NCI-H2081 (cell line): ENCODE measurements at regions not wholly inside any gene's neighbourhood (a gene's known extent, or its start where the extent isn't known, plus 50 kb on each side); places are given as distances from the start of the nearest gene placed in this dataset.
A peak's percentile ranks its signal among the peaks of the same experiment; 100 is the strongest.

Experiments
- DNase-seq, 2 experiments: peaks; one replicate each; lab custom pipeline; 2025; lab: John Stamatoyannopoulos, UW

GRCh38 chr12:71236133-71236660 lies 78.4 kb upstream of the TSPAN8 start:
- no peak for DNase-seq

- DNase-seq, result no peak
These were observed 75.3 kb upstream of the TSPAN8 start for GRCh38 chr12:71233083-71233482.

- DNase-seq, result no peak
These were observed 72.7 kb upstream of the TSPAN8 start for GRCh38 chr12:71230542-71230941.

GRCh38 chr12:71223139-71223538 lies 65.3 kb upstream of the TSPAN8 start:
- no peak for DNase-seq

GRCh38 chr12:71222436-71222835 lies 64.6 kb upstream of the TSPAN8 start:
- DNase-seq, result no peak

GRCh38 chr12:71220260-71220659 lies 62.5 kb upstream of the TSPAN8 start:
- no peak for DNase-seq

- no peak for DNase-seq
These were observed 61.4 kb upstream of the TSPAN8 start for GRCh38 chr12:71219224-71219623.

GRCh38 chr12:71218616-71219015 lies 60.8 kb upstream of the TSPAN8 start:
- no peak for DNase-seq

- peak; percentile 39 to 71 for DNase-seq
These were observed 59.2 kb upstream of the TSPAN8 start for GRCh38 chr12:71216725-71217579.

- DNase-seq, result no peak
These were observed 56.9 kb upstream of the TSPAN8 start for GRCh38 chr12:71214511-71215285.

- DNase-seq, result peak in 1 of 2 experiments; percentile 5
These were observed 50.4 kb upstream of the TSPAN8 start for GRCh38 chr12:71208053-71208685.
